Stimulated activated CD8-positive, alpha-beta memory T cell treated with anti-CD3 and anti-CD28 coated beads, Interleukin-4, amount 100 ng/mL, for 1 hour (primary cell): ENCODE measurements at regions not wholly inside any gene's neighbourhood (a gene's known extent, or its start where the extent isn't known, plus 50 kb on each side); places are given as distances from the start of the nearest gene placed in this dataset.

ENCODE experiments used
- DNase-seq, 2 donors: peaks; one replicate each; pipeline ENCODE4 v3.0.0-alpha.2; 2020; ENCODE audit warnings: low read depth in 2 of 2, low spot score in 1 of 2

DNA sequence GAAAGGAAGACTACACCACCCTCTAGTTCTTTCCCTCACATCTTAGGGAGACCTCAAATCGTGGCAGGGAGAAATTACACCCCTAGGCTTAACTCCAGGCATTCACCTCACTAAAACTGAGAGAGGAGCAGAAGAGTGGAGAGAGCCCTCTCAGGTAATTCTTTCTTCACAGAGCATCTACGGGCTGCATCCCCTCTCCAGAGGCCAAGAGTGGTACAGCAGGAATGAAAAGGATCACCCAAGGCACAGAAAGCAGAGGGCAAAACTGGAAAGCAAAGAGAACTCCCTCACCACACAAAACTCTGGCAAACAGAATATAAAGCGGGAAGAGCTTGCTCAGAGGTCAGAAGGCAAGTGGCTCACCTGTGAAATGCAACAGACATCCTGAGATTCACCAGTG, 661.2 kb downstream of the TBC1D4 start:
- no peak for DNase-seq

DNA sequence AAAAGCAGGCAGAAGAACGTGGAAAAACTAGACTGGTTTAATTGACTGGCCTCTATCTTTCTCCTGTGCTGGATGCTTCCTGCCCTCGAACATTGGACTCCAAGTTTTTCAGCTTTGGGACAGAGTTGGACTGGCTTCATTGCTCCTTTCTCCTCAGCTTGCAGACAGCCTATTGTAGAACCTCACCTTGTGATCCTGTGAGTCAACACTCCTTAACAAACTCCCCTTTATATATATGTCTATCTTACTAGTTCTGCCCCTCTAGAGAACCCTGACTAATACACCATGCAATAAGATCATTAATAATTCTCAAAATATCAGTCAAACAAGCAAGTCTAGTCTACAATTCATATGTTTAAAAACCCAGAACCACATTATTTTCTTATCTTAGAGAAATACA, 662.4 kb downstream of the TBC1D4 start:
- DNase-seq = no peak

DNA sequence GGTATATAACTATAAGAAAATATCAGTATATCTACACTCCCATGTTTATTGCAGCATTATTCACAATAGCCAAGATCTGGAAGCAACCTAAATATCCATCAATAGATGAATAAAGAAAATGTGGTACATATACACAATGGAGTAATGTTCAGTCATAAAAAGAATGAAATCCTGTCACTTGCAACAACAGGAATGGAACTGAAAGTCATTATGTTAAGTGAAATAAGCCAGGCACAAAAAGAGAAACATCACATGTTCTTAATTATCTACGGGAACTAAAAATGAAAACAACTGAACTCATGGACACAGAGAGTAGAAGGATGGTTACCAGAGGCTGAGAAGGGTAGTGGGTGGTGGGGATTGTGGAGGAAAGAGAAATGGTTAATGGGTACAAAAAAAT, 665.2 kb downstream of the TBC1D4 start:
- DNase-seq = no peak

DNA sequence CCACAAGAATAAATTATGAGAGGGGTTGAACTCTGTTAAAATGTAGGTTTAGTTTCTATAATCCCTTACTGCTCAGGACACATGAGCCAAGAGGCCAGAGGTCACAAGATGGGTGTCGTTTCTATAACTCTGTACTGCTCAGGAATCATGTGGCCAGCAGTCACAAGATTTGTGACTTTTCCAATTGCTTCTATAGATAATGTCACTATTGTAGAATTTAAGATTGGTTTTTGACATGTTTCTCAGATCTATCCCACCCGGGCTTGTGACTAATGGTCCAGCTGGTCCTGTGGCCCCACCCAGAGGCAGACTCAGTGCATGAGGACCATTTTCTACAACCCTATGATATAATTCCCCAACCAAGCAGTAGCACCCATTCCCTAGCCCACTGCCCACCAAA, 662.0 kb upstream of the KLF12 start:
- no peak for DNase-seq

DNA sequence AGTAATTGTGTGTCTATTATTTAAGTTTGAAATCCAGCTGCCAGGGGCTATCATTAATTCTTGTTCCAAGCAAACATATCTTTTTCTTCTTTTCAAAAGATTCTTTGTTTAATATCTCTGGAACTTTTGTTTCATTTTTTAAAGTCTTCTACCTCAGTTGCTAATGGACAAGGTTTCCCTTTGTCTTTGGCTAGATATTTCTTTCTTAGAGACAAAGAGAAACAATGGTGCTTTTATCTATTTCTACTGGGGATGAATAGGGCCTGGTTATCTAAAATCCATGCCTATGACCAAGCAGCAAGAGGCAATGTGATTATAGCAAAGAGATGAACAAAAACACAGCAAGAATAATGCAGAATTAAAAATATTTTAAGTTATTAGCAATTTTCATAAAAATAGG, 661.3 kb upstream of the KLF12 start:
- no peak for DNase-seq

DNA sequence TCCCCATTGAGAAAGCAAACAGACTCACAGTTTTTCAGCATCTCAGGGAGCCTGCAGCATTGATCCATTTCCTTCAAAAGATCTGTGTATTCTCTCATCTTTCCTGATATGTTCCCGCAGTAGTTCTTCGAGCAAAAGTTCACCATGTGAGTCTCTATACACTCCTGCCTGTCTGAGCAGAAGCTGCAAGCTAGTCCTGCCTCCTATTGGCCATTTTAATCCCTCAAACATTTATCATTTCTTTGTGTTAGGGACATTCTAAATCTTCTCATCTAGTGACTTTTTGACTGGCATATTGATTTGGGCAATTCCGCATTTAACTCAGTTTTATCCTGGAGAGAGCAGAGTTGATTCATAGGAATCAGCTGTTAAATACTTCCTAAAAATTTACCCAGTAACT, 660.4 kb upstream of the KLF12 start:
- no peak for DNase-seq

DNA sequence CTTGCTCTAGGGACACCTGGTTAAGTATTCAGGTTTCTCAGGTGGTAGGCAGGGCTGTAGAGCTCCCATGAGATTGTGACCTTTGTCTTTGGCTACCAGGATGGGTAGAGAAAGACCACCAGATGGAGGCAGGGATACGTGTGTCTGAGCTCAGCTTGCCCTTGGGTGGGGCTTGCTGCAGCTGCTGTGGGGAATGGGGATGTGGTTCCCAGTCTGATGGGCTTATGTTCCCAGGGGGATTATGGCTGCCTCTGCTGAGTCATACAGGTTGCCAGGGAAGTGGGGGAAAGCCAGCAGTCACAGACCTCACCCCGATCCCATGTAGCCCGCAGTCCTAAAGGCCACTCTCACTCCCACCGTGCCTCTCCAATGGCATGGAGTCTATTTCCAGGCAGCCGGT, 659.9 kb upstream of the KLF12 start:
- no peak for DNase-seq

DNA sequence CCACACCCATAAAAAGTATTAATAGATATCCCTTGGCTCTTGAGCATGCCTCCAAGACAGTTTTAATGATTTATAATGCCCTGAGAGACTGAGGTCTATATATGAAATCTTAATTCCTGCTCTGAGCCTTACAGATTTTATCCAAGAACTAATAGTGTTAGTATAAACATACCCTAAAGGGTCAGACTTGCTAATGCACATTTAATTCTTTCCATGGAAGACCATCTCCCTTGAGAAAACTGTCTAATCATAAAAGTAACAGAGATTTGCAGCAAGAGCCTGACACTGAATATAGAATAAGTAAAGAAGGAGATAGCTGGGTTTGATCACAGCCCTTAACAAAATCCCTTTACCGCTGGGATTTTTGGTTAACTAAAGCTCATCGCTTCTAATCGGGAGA, 650.8 kb upstream of the KLF12 start:
- no peak for DNase-seq

DNA sequence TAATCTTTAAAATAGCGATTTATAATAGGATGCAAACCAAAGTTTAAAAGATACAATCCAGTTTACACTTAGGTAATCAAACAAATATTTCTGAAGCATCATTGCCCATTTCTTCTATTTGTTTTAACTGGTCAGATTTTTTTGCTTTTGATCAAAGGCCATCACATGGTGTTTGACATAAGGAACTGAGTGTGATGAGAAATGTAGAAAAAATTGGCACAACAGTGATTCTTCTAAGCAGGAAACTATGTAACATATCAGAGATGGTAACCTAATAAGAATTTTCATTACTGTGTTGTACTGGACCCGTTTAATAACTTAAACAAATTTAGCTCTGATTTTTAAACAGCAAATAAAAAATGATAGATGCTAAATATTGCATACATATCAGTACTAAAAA, 644.7 kb upstream of the KLF12 start:
- no peak for DNase-seq

DNA sequence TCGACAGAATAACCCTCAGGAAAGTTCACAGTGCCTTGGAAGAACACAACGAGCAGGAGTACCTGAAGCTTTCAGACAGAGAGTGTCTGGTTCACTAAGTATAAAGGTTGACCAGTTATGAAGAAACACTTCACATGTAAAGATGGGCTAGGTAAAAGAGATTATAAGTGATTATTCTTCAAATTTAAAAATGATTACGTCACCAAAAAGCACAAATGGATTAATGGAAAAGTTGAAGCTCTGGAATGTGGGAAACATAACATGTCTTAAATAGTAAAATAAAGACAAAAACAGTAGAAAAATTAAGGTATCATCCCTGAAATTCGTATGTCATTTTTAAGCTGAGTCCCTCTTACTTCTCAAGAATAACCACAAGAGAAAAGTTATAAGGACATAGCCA, 643.9 kb upstream of the KLF12 start:
- no peak for DNase-seq

DNA sequence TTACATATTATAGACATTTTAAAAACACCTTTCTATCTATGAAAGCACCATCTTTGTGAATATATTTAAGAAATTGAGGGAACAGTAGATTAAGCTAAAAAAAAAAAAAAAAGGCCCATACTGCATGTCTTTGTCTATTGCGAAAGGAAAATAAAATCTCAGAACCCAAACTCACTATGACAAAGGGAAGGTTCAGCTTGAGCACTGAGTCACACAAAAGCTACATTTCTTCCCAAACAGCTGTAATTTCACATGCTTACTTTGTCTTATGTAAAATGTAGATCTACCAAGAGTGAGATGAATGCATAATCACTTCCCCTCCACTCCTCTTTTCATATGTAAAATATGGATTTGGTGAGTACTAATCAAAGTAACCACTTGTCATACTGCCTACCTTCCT, 640.1 kb upstream of the KLF12 start:
- DNase-seq = no peak

DNA sequence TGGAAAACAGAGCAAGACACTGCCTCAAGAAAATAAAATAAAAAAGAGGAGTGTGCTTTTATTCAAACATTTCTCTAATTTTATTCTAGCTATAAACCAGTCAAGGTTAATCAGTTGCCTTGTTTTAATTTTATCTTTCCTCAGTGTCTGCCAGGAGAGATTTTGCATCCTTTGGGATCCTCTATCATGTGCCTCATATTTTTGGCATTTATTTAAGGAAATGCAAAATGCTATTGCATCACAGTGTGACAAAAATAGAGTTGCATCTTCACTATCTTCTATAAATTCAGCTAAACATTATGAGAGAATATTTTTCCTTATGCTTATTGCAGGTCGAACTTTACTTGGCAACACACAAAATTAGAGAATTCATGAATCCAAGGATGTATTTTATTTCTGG, 639.0 kb upstream of the KLF12 start:
- DNase-seq = no peak

DNA sequence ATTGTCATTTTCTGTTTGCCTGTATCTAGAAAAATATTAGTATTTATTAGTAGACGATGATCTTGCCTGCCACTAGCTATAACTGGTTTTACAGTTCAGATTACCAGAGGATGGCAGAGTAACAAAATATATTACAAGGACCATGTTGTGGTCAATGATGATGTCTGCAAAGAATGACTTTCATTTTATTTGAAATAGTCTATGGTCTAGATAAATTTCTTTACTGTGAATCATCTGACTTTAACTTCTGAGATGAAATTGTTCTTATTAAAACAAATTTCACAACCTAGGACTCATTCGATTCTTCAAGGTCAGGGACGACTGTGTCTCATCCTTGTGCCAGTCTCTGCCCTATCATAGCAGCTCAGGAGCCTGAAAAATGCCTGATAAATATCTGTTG, 637.8 kb upstream of the KLF12 start:
- no peak for DNase-seq

DNA sequence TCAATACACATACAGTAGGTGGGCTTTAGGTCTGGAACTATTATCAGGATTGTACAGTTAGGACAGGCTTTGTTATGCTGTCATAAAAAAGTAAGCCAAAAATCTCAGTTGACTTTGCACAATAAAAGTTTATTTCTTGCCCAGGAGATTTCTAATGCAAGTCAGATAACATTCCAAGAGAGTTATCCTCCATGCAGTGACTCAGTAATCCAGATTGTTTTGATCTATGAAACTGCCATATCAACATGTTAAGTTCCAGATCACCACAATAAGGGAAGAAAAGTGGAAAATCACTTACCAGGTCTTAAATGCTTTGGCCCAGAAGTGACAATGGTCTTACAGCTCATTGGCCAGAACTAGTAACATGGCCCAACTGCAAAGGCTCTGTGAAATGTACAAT, 636.2 kb upstream of the KLF12 start:
- DNase-seq = no peak

DNA sequence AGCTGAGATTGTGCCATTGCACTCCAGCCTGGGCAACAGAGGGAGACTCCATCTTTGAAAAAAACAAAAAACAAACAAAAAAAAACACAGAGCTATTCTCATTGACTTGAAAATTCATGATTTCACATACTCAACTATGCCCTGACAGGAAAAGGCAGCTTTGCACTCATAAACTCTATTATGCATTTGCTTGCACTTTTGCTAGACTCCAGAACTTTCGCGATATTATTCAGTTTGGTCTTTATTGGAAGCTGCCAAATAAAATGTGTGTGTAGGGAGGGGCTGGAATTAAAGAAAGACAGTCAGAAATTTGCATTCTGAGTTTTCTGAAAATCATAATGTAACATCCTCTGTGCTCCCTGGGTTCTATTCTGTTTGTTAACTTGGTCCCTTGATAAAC, 635.1 kb upstream of the KLF12 start:
- no peak for DNase-seq

DNA sequence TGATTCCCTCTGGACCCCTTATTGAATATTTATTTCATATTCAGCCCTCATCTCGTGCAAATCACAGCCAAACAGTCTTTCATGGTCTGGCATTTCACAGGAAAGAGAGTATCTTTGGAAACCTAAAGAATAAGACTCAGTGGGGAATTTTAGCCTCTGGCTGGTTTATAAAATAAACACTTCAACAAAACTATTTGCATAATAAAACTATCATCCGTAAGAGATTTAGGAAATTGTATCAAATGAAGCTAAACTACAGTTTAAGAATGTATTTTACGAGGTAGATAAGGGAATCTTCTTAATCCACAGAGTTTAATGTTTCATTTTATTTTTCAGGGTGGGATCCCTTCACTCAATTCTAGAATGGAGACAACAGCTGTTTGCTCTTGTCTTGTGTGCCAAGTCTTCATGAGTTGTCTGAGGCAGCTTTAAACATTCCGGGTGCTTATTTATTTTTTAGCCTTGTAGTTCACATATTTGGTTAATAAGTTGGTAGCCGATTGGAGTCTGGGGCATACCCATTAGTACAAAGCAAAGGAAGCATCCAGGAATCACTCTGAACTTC, 634.4 kb upstream of the KLF12 start:
- DNase-seq = no peak

DNA sequence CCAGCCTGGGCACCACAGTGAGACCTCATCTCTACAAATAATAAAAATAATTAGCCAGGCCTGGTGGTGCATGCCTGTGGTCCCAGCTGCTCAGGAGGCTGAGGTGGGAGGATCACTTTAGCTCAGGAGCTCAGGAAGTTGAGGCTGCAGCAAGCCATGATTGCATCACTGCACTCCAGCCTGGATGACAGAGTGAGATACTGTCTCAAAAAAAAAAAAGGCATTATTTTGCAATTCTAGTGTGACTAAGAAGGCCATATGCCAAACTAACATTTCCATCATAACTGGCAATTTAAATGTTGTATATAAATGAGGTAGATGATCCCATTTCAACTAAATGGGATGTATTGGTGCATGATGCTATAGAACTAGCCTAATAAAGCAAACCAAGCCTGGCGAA, 632.8 kb upstream of the KLF12 start:
- DNase-seq = no peak

DNA sequence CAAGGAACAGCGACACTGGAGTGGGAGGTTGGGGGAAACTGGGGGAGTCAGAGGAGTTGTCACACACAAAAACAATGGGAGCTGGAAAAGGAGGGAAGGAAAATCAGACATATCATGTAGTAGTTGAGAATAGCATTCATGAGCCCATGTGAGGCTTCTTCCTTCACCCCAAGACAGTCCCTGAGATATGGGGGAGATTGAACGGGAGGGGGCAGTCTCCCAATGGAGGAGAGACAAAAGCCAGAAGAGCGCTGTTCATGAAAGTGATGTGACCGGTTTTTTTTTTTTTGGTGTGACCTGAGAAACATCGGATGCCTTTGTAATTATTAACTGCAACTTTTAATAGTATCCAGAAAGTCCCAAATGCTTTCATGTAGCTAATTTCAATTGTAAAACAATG, 631.8 kb upstream of the KLF12 start:
- no peak for DNase-seq

DNA sequence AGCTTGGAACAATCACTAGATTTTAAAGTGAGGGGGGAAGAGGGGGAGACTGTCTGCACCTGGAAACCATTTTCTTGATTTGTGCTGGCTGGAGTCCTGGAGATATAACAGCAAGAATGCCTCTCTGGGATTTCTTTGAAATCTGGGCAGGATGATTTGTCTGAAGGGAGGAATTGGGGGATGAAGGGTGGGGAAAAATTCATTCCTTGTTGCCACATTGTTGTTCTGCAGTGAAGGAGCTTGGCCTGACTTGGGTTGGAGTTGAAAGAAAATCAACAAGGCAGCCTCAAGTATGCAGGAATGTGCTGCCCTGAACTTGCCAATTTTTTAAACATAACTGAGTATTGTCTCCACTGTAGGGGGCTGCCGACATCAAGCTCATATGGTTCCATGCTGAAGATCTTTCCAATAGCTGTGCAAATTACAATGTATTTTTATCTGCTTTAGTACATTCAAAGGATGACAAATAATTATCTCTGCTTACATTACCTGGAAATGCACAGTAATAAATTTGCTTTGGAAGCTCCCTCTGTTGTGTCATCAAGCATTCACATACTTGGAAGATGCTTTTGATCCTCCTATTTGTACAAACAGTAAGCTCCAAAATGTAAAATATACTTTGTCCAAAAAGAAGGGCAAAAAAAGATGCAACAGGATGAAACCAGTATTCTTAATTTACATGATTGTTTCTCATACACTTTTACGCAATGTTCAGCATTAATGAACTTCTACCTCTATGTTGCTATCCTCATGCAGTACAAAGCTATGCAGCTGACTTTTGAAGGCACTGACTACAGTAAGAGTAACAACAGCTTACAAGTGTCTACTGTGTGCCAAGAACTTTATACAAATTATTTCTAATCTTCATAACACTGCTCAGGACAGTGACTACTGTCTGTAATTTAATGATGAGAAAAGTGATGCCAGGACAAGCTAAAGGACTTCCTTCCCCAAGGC, 627.9 kb upstream of the KLF12 start:
- DNase-seq = no peak

DNA sequence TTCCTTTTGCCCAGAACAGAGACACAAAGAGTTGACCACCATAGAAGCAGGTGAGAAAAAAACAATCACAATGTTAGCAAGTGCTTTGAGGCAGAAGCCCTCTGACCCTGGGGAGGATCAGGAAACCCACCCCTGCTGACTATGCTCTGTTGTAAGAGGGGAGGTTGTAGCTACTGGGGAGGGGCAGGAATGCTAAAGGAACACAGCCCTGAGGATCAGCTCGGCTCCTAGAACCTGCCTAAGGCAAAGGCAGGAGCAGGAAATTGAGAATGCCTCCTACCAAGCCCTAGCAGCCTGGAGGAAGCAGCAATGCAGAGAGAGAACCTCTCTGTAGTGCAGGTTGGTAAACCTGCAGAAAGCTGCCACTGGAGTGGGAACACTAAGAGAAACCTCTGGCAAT, 624.0 kb upstream of the KLF12 start:
- DNase-seq = no peak

DNA sequence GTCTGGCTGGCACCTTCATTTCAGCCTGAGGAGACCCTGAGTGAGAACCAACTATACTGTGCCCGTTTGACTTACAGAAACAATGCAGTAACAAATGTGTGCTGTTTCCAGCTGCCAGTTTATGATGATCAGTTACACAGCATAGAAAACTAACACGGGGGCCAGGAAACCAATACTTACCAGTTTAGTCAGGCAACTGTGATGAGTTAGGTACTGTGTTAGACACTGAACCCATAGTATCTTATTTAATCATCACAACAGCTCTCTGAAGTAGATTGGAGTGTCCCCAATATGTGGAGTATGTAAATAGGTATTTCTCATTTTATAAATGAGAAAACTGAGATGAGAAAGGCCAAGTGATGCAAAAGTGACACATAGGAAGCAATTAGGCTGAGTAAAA, 620.9 kb upstream of the KLF12 start:
- no peak for DNase-seq

DNA sequence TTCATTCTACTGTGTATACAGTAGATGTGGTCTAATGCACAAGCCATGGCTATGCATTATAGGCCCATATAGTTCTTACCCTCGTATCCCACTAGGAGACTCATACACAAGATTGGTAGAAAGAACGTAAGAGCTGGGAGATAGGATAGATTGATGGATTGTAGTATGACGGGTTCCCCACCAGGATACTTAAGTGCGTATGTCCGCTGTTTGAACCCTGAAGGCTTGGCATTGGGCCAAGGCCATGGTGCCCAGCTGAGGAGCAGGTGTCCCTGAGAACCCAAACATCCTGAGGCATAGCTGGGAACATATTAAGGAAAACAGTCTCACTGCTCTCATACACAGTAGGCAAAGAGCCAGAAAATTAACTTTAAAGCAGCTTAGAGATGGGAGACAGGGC, 617.5 kb upstream of the KLF12 start:
- no peak for DNase-seq
